IPS-20b (cell line): ENCODE measurements at regions not wholly inside any gene's neighbourhood (a gene's known extent, or its start where the extent isn't known, plus 50 kb on each side); places are given as distances from the start of the nearest gene placed in this dataset.
"Not testable (repeated sequence)": the region's sequence is repeated elsewhere in the genome, so short reads cannot be mapped to it uniquely, and the experiment has no call there.

Experiments used
- H3K27ac ChIP-seq: one replicate; pipeline ENCODE4 v1.5.1; 2013; ENCODE audit warnings: low read length
- H3K27me3 ChIP-seq: 2 replicates; pipeline ENCODE4 v1.6.1; 2013; ENCODE audit warnings: mild to moderate bottlenecking, low read length, inconsistent platforms; ENCODE audit not compliant: insufficient read depth
- H3K36me3 ChIP-seq: 2 replicates; pipeline ENCODE4 v1.6.1; 2013; ENCODE audit warnings: low read depth, mild to moderate bottlenecking, inconsistent platforms, low read length, moderate library complexity; ENCODE audit not compliant: insufficient read depth
- H3K4me1 ChIP-seq: 2 replicates; pipeline ENCODE4 v1.6.1; 2013; ENCODE audit warnings: mild to moderate bottlenecking, control low read depth, inconsistent platforms, low read length, moderate library complexity; ENCODE audit not compliant: insufficient read depth
- H3K4me3 ChIP-seq: 2 replicates; pipeline ENCODE4 v1.5.1; 2013; ENCODE audit warnings: mild to moderate bottlenecking, low read length, inconsistent platforms
- H3K9ac ChIP-seq: 2 replicates; pipeline ENCODE4 v1.6.1; 2013; ENCODE audit warnings: low read depth, mild to moderate bottlenecking, inconsistent platforms, low read length, moderate library complexity
- H3K9me3 ChIP-seq: 2 replicates; pipeline ENCODE4 v1.6.1; 2013; ENCODE audit warnings: mild to moderate bottlenecking, low read depth, low read length, inconsistent platforms; ENCODE audit not compliant: insufficient read depth

GRCh38 chr14:43795600-43796228, 711.4 kb downstream of the FSCB start:
- Histone ChIP-seq H3K9ac (no peak overlapping the region), H3K4me3 (no peak overlapping the region), H3K9me3 (no peaks in the 10 kb centered on the region), H3K4me1 (no peaks in the 10 kb centered on the region; the same call in 1 of the 2 replicates), H3K27me3 (no peaks in the 10 kb centered on the region), H3K36me3 (no peaks in the 10 kb centered on the region), H3K27ac (no peak overlapping the region)

DNA sequence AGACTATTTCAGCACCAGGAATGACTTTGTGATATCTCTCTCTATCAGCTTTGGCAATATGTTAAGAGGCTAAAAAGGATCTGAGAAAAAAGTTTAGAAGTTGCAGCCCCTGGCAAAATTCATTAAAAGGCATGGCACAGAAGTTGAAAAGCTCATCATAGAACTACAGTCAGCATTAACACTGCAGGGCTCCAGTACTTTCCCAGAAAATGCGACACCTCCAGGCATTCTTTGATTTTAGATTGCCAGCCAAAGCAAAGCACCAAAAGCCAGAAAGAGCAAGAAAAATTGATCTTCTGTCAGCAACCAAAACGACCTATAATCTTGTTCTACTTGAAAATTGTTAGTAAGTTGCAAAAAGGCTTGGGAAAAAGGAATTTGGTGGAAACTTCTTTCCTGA, 713.5 kb downstream of the FSCB start:
- Histone ChIP-seq H3K27ac (no peak overlapping the region), H3K36me3 (no peaks in the 10 kb centered on the region), H3K27me3 (no peaks in the 10 kb centered on the region), H3K9me3 (no peaks in the 10 kb centered on the region), H3K4me1 (no peaks in the 10 kb centered on the region; the same call in 1 of the 2 replicates), H3K4me3 (no peak overlapping the region), H3K9ac (no peak overlapping the region)

DNA sequence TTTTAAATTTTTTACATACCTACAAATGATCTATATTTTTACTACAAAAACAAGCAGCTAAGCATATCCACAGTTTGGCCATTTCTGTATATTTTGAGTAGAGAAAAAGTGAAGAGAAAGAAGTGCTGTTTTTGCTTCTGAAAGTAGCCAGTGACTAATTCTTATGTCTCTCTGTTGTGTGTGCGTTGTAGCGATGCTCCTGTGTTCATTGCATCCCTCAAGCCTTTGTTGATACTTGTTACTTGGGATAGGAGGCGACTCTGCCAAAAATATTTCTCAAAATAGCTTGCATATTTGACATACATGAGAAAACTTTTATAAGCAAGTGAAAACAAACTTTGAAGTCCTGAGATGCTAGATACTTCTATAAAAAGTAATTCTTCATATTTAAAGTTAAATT, 714.1 kb downstream of the FSCB start:
- no peak overlapping the region for H3K9ac ChIP-seq
- H3K9me3 ChIP-seq: no peaks in the 10 kb centered on the region
- H3K4me3 ChIP-seq: no peak overlapping the region
- H3K36me3 ChIP-seq: no peaks in the 10 kb centered on the region
- no peaks in the 10 kb centered on the region for H3K27me3 ChIP-seq
- no peak overlapping the region for H3K27ac ChIP-seq
- H3K4me1 ChIP-seq: no peaks in the 10 kb centered on the region; the same call in 1 of the 2 replicates

DNA sequence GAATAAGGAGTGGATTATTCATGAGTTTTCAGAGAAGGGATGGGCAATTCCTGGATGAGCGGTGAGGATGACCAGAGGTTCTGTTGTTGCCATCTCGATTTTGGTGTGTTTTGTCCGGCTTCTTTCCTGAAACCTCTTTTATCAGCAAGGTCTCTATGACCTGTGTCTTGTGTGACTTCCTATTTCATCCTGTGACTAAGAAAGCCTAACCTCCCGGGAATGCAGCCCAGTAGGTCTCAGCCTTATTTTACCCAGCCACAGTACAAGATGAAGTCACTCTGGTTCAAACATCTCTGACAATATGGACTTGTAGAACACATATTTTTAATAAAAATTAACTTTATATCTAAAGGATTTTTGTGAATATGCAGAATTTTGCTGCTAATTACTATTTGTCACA, 716.4 kb downstream of the FSCB start:
- no peaks in the 10 kb centered on the region for H3K27me3 ChIP-seq
- H3K27ac ChIP-seq: no peak overlapping the region
- H3K9ac ChIP-seq: no peak overlapping the region
- H3K36me3 ChIP-seq: no peaks in the 10 kb centered on the region
- no peaks in the 10 kb centered on the region; the same call in 1 of the 2 replicates for H3K4me1 ChIP-seq
- H3K4me3 ChIP-seq: no peak overlapping the region
- H3K9me3 ChIP-seq: no peaks in the 10 kb centered on the region

DNA sequence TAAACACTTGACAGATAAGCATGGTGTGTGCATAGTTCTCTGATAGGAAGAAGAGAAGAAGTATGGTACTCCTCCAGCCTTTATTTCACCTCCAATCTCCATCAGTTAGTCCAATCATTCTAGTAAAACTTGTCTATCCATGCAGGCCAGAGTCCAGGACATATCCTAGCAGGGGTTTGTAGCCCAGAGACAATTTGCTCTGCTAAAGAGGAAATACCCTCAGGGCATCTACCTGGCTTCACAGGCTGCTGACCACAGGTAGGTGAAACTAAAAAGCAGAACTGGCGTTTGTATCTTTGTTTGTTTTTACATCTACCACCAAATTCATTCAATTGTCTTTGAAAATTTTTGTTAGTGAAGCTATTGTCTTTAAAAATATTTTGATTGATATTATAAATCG, 717.6 kb downstream of the FSCB start:
- Histone ChIP-seq H3K27ac (no peak overlapping the region), H3K4me3 (no peak overlapping the region), H3K4me1 (no peaks in the 10 kb centered on the region; the same call in 1 of the 2 replicates), H3K9me3 (no peaks in the 10 kb centered on the region), H3K27me3 (no peaks in the 10 kb centered on the region), H3K9ac (no peak overlapping the region), H3K36me3 (no peaks in the 10 kb centered on the region)

DNA sequence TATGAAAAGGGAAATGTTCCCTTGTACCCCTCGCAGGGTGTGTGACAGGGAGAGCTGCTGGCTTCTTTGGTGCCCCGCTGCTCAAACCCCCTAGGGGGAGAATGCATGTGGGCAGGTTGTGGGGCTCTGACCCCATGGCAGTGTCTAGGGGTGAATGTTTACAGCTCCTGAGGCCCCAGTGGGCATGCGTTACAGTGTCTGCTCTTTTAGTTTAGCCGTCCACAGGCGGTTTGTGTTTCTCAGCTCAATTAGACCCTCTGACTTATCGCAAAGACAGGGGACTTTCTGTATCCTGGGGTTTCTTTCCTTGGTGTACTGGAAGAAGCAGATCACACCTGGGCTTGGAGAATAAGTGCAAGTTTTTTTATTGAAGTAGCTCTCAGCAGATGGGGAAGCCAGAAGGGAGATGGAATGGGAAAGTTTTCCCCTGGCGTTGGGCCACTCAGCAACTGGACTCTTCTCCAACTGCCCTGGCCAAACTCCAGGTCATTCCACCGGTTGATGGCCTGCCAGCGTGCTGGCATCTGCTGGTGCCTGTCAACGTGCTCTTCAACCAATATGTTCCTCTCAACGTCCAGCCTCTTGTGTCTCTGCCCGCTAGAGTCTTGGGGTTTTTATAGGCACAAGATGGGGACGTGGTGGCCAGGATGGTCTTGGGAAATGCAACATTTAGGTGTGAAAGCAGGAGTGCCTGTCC, 720.9 kb downstream of the FSCB start:
- no peaks in the 10 kb centered on the region for H3K27me3 ChIP-seq
- H3K4me1 ChIP-seq: no peaks in the 10 kb centered on the region; the same call in 1 of the 2 replicates
- H3K9me3 ChIP-seq: no peaks in the 10 kb centered on the region
- H3K36me3 ChIP-seq: no peaks in the 10 kb centered on the region
- no peak overlapping the region for H3K9ac ChIP-seq
- no peak overlapping the region for H3K4me3 ChIP-seq
- H3K27ac ChIP-seq: no peak overlapping the region

GRCh38 chr14:43784432-43784831, 722.7 kb downstream of the FSCB start:
- not testable (repeated sequence) for H3K27ac ChIP-seq

DNA sequence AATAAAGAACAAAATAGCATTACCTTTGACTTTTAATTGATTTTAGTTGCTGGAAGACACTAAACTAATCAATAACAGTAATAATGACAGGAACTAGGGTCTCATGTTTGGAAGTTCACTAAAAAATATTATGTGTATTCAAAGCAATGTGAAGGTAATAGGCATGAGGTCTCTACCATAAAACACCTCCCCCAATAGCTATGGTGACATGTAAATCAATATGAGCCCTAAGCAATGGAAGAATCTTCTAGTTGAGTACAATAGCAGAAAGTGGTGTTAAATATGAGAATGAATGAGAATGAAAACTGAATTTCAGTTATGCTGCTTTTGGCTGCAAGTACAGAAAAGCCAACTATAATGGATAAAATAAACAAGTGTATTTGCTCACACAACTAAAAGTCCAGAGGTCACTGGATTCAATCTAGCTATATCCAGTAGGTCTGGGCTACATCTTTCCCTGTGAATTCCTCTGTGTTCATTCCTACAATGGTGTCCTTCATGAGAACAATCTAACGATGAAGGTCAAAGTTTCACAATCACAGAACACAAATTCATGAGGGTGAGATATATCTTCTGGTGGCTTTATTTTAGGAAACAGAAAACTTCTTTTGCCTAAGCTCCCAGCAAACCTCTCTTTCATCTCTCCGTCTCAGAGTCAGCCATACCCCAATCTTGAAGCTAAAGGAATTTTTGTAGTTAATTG, 728.0 kb downstream of the FSCB start:
- H3K9me3 ChIP-seq: no peaks in the 10 kb centered on the region; the same call in 1 of the 2 replicates
- H3K27ac ChIP-seq: no peak overlapping the region
- no peak overlapping the region for H3K9ac ChIP-seq
- peaks cover 4% of the 10 kb centered on the region; the same call in 1 of the 2 replicates for H3K4me1 ChIP-seq
- no peaks in the 10 kb centered on the region for H3K36me3 ChIP-seq
- no peak overlapping the region for H3K4me3 ChIP-seq
- H3K27me3 ChIP-seq: no peaks in the 10 kb centered on the region

More at GRCh38 chr14:43784432-43784831, 722.7 kb downstream of the FSCB start:
- not testable (repeated sequence) for H3K36me3 ChIP-seq, H3K9ac ChIP-seq, H3K27me3 ChIP-seq, H3K4me3 ChIP-seq, H3K4me1 ChIP-seq, H3K9me3 ChIP-seq

DNA sequence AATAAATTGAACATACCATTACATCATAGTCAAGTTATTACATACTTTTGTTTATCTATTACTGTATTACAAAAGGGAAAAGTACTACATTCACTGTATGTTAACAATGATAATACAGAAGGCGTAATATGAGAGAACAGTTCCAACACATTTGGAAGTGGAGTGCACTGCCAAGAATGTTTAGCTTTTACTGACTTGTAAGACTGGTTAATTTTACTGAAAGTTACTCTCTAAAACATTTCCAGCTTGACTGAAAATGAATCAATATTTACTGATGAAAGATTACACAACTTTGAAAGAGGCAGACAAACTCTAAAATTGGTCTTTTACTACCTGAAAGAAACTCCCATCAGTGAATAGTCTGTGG, 728.5 kb downstream of the FSCB start:
- no peaks in the 10 kb centered on the region for H3K27me3 ChIP-seq
- no peaks in the 10 kb centered on the region for H3K36me3 ChIP-seq
- H3K4me3 ChIP-seq: no peak overlapping the region
- H3K27ac ChIP-seq: no peak overlapping the region
- H3K4me1 ChIP-seq: peaks cover 4% of the 10 kb centered on the region; the same call in 1 of the 2 replicates
- no peaks in the 10 kb centered on the region; the same call in 1 of the 2 replicates for H3K9me3 ChIP-seq
- H3K9ac ChIP-seq: no peak overlapping the region

DNA sequence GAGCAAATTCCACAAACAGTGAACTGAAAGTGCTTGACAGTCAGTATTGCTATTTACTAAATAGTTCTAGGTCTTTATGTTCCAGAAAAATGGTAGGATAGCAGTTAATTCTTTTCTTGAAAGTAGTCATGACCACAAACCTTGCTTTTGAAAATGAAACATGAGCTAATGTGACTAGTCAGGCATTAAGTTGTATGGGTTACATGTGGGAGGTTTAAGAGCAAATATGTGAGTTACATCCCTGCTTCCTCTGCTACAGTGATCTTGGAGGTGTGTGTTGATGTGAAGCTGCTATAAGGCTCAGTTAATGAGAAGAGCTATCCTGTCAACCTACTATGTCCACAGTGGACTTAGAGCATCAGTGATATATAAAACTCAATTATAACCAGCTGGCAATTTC, 741.6 kb downstream of the FSCB start:
- Histone ChIP-seq H3K36me3 (no peaks in the 10 kb centered on the region), H3K27me3 (no peaks in the 10 kb centered on the region), H3K4me3 (no peak overlapping the region), H3K4me1 (no peaks in the 10 kb centered on the region), H3K9me3 (no peaks in the 10 kb centered on the region), H3K9ac (no peak overlapping the region), H3K27ac (no peak overlapping the region)

- no peaks in the 10 kb centered on the region for H3K4me1 ChIP-seq
- no peak overlapping the region for H3K4me3 ChIP-seq
- no peaks in the 10 kb centered on the region for H3K36me3 ChIP-seq
- H3K9me3 ChIP-seq: no peaks in the 10 kb centered on the region
- no peaks in the 10 kb centered on the region for H3K27me3 ChIP-seq
- H3K9ac ChIP-seq: no peak overlapping the region
- H3K27ac ChIP-seq: no peak overlapping the region
Measured at GRCh38 chr14:43764433-43764832, 742.6 kb downstream of the FSCB start.

DNA sequence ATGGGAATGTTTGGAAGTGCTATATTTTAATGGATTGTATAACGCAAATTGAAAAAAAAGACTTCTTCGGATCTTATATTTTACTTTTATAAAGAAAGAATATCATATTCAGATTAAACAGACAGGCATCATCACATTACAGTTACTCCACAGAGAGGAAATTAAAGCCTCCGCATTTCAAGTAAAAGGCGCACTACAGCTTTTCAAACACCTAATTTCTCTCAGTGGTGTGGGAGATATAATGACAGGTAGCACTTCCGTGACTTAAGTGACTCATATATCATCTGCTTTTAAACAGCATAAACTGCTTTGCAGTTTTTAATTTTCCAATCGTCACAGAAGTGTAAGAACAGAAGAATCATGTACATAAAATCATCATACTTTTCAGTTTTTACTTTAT, 751.4 kb downstream of the FSCB start:
- Histone ChIP-seq H3K36me3 (no peaks in the 10 kb centered on the region), H3K4me1 (peaks cover 8% of the 10 kb centered on the region; the same call in 1 of the 2 replicates), H3K27me3 (no peaks in the 10 kb centered on the region), H3K9ac (no peak overlapping the region), H3K9me3 (no peaks in the 10 kb centered on the region), H3K27ac (no peak overlapping the region), H3K4me3 (no peak overlapping the region)
